Fibroblast of lung (primary cell): ENCODE measurements at regions not wholly inside any gene's neighbourhood (a gene's known extent, or its start where the extent isn't known, plus 50 kb on each side); places are given as distances from the start of the nearest gene placed in this dataset.
A peak's percentile ranks its signal among the peaks of the same experiment; 100 is the strongest.
"Not testable (repeated sequence)": the region's sequence is repeated elsewhere in the genome, so short reads cannot be mapped to it uniquely, and the experiment has no call there.

Source experiments
- DNase-seq, 2 donors: peaks; one replicate each; pipeline versions ENCODE4 v3.0.0 to v3.0.0-alpha.2; 2010; ENCODE audit warnings: low read depth in 2 of 2
- H2AFZ ChIP-seq: 2 replicates; pipeline ENCODE4 v1.5.1; 2012; ENCODE audit warnings: low read length, control low read depth, inconsistent platforms
- H3K27ac ChIP-seq: 2 replicates; pipeline ENCODE4 v1.5.1; 2011; ENCODE audit warnings: low read length, control low read depth; ENCODE audit not compliant: insufficient read depth
- H3K27me3 ChIP-seq: 2 replicates; pipeline ENCODE4 v1.5.1; 2011; ENCODE audit warnings: mild to moderate bottlenecking, low read length; ENCODE audit not compliant: control insufficient read depth, insufficient read depth
- H3K36me3 ChIP-seq: 2 replicates; pipeline ENCODE4 v1.5.1; 2011; ENCODE audit warnings: low read length; ENCODE audit not compliant: control insufficient read depth, insufficient read depth
- H3K4me1 ChIP-seq: 2 replicates; pipeline ENCODE4 v1.5.1; 2011; ENCODE audit warnings: low read length; ENCODE audit not compliant: control insufficient read depth, insufficient read depth; ENCODE audit errors: extremely low read depth
- H3K4me2 ChIP-seq: 2 replicates; pipeline ENCODE4 v1.5.1; 2011; ENCODE audit warnings: low read length, control low read depth; ENCODE audit not compliant: insufficient read depth; ENCODE audit errors: extremely low read depth
- H3K4me3 ChIP-seq, 4 experiments: fragments of 200-600 bp in 1 of 4; sonication (generic) in 1 of 4; replicated peaks in 1 of 4; 2 replicates each; pipeline ENCODE4 v1.5.1; 2011 to 2016; ENCODE audit warnings: low read length in 4 of 4, low read depth in 3 of 4, mild to moderate bottlenecking in 3 of 4, control low read depth in 2 of 4, inconsistent platforms in 1 of 4, mixed read lengths in 1 of 4; ENCODE audit not compliant: insufficient read depth in 1 of 4; ENCODE audit errors: control extremely low read depth in 1 of 4
- H3K79me2 ChIP-seq: 2 replicates; pipeline ENCODE4 v1.5.1; 2012; ENCODE audit warnings: mild to moderate bottlenecking, low read length, inconsistent platforms; ENCODE audit not compliant: control insufficient read depth, insufficient read depth
- H3K9ac ChIP-seq: 2 replicates; pipeline ENCODE4 v1.5.1; 2011; ENCODE audit warnings: mild to moderate bottlenecking, low read length, control low read depth; ENCODE audit not compliant: insufficient read depth
- H3K9me3 ChIP-seq: 2 replicates; pipeline ENCODE4 v1.5.1; 2012; ENCODE audit warnings: low read depth, low read length; ENCODE audit not compliant: control insufficient read depth, insufficient read depth
- H4K20me1 ChIP-seq: 2 replicates; pipeline ENCODE4 v1.5.1; 2011; ENCODE audit warnings: low read length; ENCODE audit not compliant: control insufficient read depth, insufficient read depth; ENCODE audit errors: extremely low read depth
- CTCF ChIP-seq, 2 donors: IDR thresholded peaks in 1 of 2; conservative IDR thresholded peaks in 1 of 2; 1 replicate in 1 of 2; 2 replicates in 1 of 2; pipeline ENCODE4 v1.5.1; 2011 to 2012; ENCODE audit warnings: low read length in 2 of 2, control low read depth in 1 of 2, inconsistent platforms in 1 of 2, low read depth in 1 of 2, mild to moderate bottlenecking in 1 of 2
- EZH2 ChIP-seq: IDR thresholded peaks from 2 replicates; pipeline ENCODE4 v1.5.1; 2012; ENCODE audit warnings: low read length, control low read depth, mild to moderate bottlenecking; ENCODE audit errors: missing control alignments

GRCh38 chr2:180692322-180692721 is 288.1 kb upstream of the UBE2E3 start:
- H4K20me1 ChIP-seq: no peaks in the 10 kb centered on the region
- TF ChIP-seq CTCF (conservative IDR thresholded peaks at IDR 0.05 in 1 of 2, IDR thresholded peaks at IDR 0.05 in 1 of 2; ENCODE audit: low read depth in 1 of 2, low read length in 2 of 2) (no peak), EZH2 (no peak)
- no peak overlapping the region for H2AFZ ChIP-seq
- H3K79me2 ChIP-seq: no peaks in the 10 kb centered on the region
- no peak overlapping the region for H3K9ac ChIP-seq
- no peaks in the 10 kb centered on the region for H3K9me3 ChIP-seq
- no peak overlapping the region for H3K27ac ChIP-seq
- no peak overlapping the region for H3K4me2 ChIP-seq
- no peak for DNase-seq
- H3K4me3 ChIP-seq: no peak overlapping the region
- no peaks in the 10 kb centered on the region for H3K27me3 ChIP-seq
- H3K4me1 ChIP-seq: no peaks in the 10 kb centered on the region
- H3K36me3 ChIP-seq: no peaks in the 10 kb centered on the region

GRCh38 chr2:180691855-180692223 is 288.6 kb upstream of the UBE2E3 start:
- not testable (repeated sequence) for H4K20me1 ChIP-seq, H3K36me3 ChIP-seq, H3K4me1 ChIP-seq, H2AFZ ChIP-seq, H3K79me2 ChIP-seq, H3K9me3 ChIP-seq, DNase-seq, H3K27ac ChIP-seq, H3K4me2 ChIP-seq, H3K27me3 ChIP-seq, H3K9ac ChIP-seq, H3K4me3 ChIP-seq

GRCh38 chr2:180691186-180691854 is 289.1 kb upstream of the UBE2E3 start:
- not testable (repeated sequence) for H3K27ac ChIP-seq

GRCh38 chr2:180690611-180691010 is 289.8 kb upstream of the UBE2E3 start:
- H3K36me3 ChIP-seq: no peaks in the 10 kb centered on the region
- H3K9ac ChIP-seq: no peak overlapping the region
- no peaks in the 10 kb centered on the region for H3K79me2 ChIP-seq
- peak; percentile 25 to 28 for DNase-seq
- H4K20me1 ChIP-seq: no peaks in the 10 kb centered on the region
- H3K27me3 ChIP-seq: no peaks in the 10 kb centered on the region
- no peak overlapping the region for H3K27ac ChIP-seq
- H3K9me3 ChIP-seq: no peaks in the 10 kb centered on the region
- no peak overlapping the region for H2AFZ ChIP-seq
- H3K4me1 ChIP-seq: no peaks in the 10 kb centered on the region
- no peak overlapping the region for H3K4me2 ChIP-seq
- TF ChIP-seq EZH2: no peak
- TF ChIP-seq CTCF (conservative IDR thresholded peaks at IDR 0.05 in 1 of 2, IDR thresholded peaks at IDR 0.05 in 1 of 2; ENCODE audit: low read depth in 1 of 2, low read length in 2 of 2): no peak
- H3K4me3 ChIP-seq: no peak overlapping the region

More at GRCh38 chr2:180691186-180691854, 289.1 kb upstream of the UBE2E3 start:
- not testable (repeated sequence) for DNase-seq, H3K4me3 ChIP-seq, H3K36me3 ChIP-seq, H3K9ac ChIP-seq, H2AFZ ChIP-seq, H3K4me2 ChIP-seq, H4K20me1 ChIP-seq, H3K27me3 ChIP-seq, H3K4me1 ChIP-seq, H3K9me3 ChIP-seq, H3K79me2 ChIP-seq
